Loucy (cell line): ENCODE measurements at regions not wholly inside any gene's neighbourhood (a gene's known extent, or its start where the extent isn't known, plus 50 kb on each side); places are given as distances from the start of the nearest gene placed in this dataset.

Source experiments
- H2AFZ ChIP-seq: fragments of 200-600 bp; sonication (generic); 2 replicates; pipeline ENCODE4 v1.6.0; 2016; ENCODE audit warnings: antibody characterized with exemption, mild to moderate bottlenecking, low read length, moderate library complexity
- H3F3A ChIP-seq: fragments of 200-600 bp; 2 replicates; pipeline ENCODE4 v1.6.0; 2016; ENCODE audit warnings: antibody characterized with exemption, low read depth, mild to moderate bottlenecking
- H3K27me3 ChIP-seq: fragments of 200-600 bp; sonication (generic); 2 replicates; pipeline ENCODE4 v1.6.1; 2014; ENCODE audit warnings: low read length, mild to moderate bottlenecking; ENCODE audit not compliant: insufficient read depth, poor library complexity, severe bottlenecking
- H3K36me3 ChIP-seq: fragments of 200-600 bp; sonication (generic); 2 replicates; pipeline ENCODE4 v1.6.1; 2016; ENCODE audit warnings: low read length; ENCODE audit not compliant: insufficient read depth
- H3K4me1 ChIP-seq: fragments of 200-600 bp; sonication (generic); 2 replicates; pipeline ENCODE4 v1.5.1; 2014; ENCODE audit warnings: low read length, mild to moderate bottlenecking; ENCODE audit not compliant: insufficient read depth, poor library complexity, severe bottlenecking
- H3K4me2 ChIP-seq: fragments of 200-600 bp; sonication (generic); 2 replicates; pipeline ENCODE4 v1.6.0; 2014; ENCODE audit warnings: antibody characterized with exemption, low read length, low read depth, mild to moderate bottlenecking; ENCODE audit not compliant: poor library complexity, severe bottlenecking
- H3K4me3 ChIP-seq: fragments of 200-600 bp; sonication (generic); 2 replicates; pipeline ENCODE4 v1.5.1; 2014; ENCODE audit warnings: low read length, mild to moderate bottlenecking, mixed read lengths; ENCODE audit not compliant: poor library complexity, severe bottlenecking
- H3K79me2 ChIP-seq: fragments of 200-600 bp; sonication (generic); 2 replicates; pipeline ENCODE4 v1.6.1; 2014; ENCODE audit warnings: low read length; ENCODE audit not compliant: insufficient read depth
- H3K9ac ChIP-seq: fragments of 200-600 bp; sonication (generic); 2 replicates; pipeline ENCODE4 v1.6.0; 2014; ENCODE audit warnings: mild to moderate bottlenecking, low read depth, low read length, moderate library complexity; ENCODE audit not compliant: poor library complexity, severe bottlenecking
- H3K9me2 ChIP-seq: fragments of 200-600 bp; sonication (generic); replicated peaks from 2 replicates; pipeline ENCODE4 v1.6.1; 2016; ENCODE audit warnings: low read depth, low read length, mixed read lengths
- H3K9me3 ChIP-seq: fragments of 200-600 bp; sonication (generic); 2 replicates; pipeline ENCODE4 v1.6.1; 2014; ENCODE audit warnings: mild to moderate bottlenecking, antibody characterized with exemption, low read length, low read depth; ENCODE audit not compliant: insufficient read depth
- H4K20me1 ChIP-seq: fragments of 200-600 bp; sonication (generic); 2 replicates; pipeline ENCODE4 v1.6.0; 2014; ENCODE audit warnings: antibody characterized with exemption, low read length, mild to moderate bottlenecking; ENCODE audit not compliant: insufficient read depth, poor library complexity, severe bottlenecking
- EZH2phosphoT487 ChIP-seq: fragments of 200-600 bp; IDR thresholded peaks from 2 replicates; pipeline ENCODE4 v1.6.1; 2018; ENCODE audit warnings: antibody characterized with exemption, mild to moderate bottlenecking, moderate library complexity, borderline replicate concordance
- TF ChIP-seq, protein P1 (sequence below): fragments of 200-600 bp; sonication (generic); conservative IDR thresholded peaks from 2 replicates; pipeline ENCODE4 v1.5.1; 2014; ENCODE audit warnings: mild to moderate bottlenecking, antibody characterized with exemption, low read length

GRCh38 chrX:98654565-98654964, 1755.5 kb downstream of the PCDH19 start:
- no peaks in the 10 kb centered on the region for H3K4me1 ChIP-seq
- no peak overlapping the region for H2AFZ ChIP-seq
- H3K9me2 ChIP-seq, result no peaks in the 10 kb centered on the region
- H3K27me3 ChIP-seq, result no peaks in the 10 kb centered on the region
- TF ChIP-seq, protein P1, sequence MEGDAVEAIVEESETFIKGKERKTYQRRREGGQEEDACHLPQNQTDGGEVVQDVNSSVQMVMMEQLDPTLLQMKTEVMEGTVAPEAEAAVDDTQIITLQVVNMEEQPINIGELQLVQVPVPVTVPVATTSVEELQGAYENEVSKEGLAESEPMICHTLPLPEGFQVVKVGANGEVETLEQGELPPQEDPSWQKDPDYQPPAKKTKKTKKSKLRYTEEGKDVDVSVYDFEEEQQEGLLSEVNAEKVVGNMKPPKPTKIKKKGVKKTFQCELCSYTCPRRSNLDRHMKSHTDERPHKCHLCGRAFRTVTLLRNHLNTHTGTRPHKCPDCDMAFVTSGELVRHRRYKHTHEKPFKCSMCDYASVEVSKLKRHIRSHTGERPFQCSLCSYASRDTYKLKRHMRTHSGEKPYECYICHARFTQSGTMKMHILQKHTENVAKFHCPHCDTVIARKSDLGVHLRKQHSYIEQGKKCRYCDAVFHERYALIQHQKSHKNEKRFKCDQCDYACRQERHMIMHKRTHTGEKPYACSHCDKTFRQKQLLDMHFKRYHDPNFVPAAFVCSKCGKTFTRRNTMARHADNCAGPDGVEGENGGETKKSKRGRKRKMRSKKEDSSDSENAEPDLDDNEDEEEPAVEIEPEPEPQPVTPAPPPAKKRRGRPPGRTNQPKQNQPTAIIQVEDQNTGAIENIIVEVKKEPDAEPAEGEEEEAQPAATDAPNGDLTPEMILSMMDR, result no peak
- no peak for TF ChIP-seq EZH2phosphoT487
- no peaks in the 10 kb centered on the region for H3F3A ChIP-seq
- no peaks in the 10 kb centered on the region for H4K20me1 ChIP-seq
- H3K9ac ChIP-seq, result no peak overlapping the region
- H3K9me3 ChIP-seq, result no peaks in the 10 kb centered on the region
- no peak overlapping the region for H3K4me2 ChIP-seq
- no peaks in the 10 kb centered on the region for H3K36me3 ChIP-seq
- no peak overlapping the region for H3K4me3 ChIP-seq
- no peaks in the 10 kb centered on the region for H3K79me2 ChIP-seq
